BE2C (cell line): ENCODE measurements at regions not wholly inside any gene's neighbourhood (a gene's known extent, or its start where the extent isn't known, plus 50 kb on each side); places are given as distances from the start of the nearest gene placed in this dataset.
A peak's percentile ranks its signal among the peaks of the same experiment; 100 is the strongest.

Experiments
- DNase-seq: peaks from one replicate; pipeline ENCODE4 v3.0.0-alpha.2; 2020
- H3K27me3 ChIP-seq: fragments of 250-450 bp; sonication (Bioruptor Pico); 2 replicates; pipeline ENCODE4 v1.5.1; 2020; ENCODE audit warnings: mild to moderate bottlenecking
- H3K36me3 ChIP-seq: fragments of 250-450 bp; sonication (Bioruptor Pico); 2 replicates; pipeline ENCODE4 v1.5.1; 2020; ENCODE audit warnings: mild to moderate bottlenecking
- H3K4me1 ChIP-seq: fragments of 250-450 bp; sonication (Bioruptor Pico); 2 replicates; pipeline ENCODE4 v1.5.1; 2020
- H3K4me3 ChIP-seq: 2 replicates; pipeline ENCODE4 v1.5.1; 2011; ENCODE audit warnings: low read depth, low read length
- H3K9me3 ChIP-seq: fragments of 250-450 bp; sonication (Bioruptor Pico); 2 replicates; pipeline ENCODE4 v1.5.1; 2020
- CTCF ChIP-seq: IDR thresholded peaks from 2 replicates; pipeline ENCODE4 v1.5.1; 2012; ENCODE audit warnings: mild to moderate bottlenecking, low read depth, low read length

- Histone ChIP-seq H3K36me3 (no peaks in the 10 kb centered on the region), H3K4me3 (no peak overlapping the region), H3K9me3 (no peaks in the 10 kb centered on the region), H3K27me3 (no peaks in the 10 kb centered on the region), H3K4me1 (no peaks in the 10 kb centered on the region)
- no peak for TF ChIP-seq CTCF
- no peak for DNase-seq
These were observed 341.0 kb upstream of the RASGRP1 start for GRCh38 chr15:38905632-38906031.

- no peaks in the 10 kb centered on the region for H3K36me3 ChIP-seq
These were observed 356.4 kb upstream of the RASGRP1 start for GRCh38 chr15:38920966-38921365.

GRCh38 chr15:38921471-38921870 lies 356.9 kb upstream of the RASGRP1 start:
- no peak for DNase-seq
- Histone ChIP-seq H3K36me3 (no peaks in the 10 kb centered on the region), H3K4me3 (no peak overlapping the region), H3K9me3 (no peaks in the 10 kb centered on the region), H3K4me1 (no peaks in the 10 kb centered on the region), H3K27me3 (no peaks in the 10 kb centered on the region)
- no peak for TF ChIP-seq CTCF

More at GRCh38 chr15:38920966-38921365, 356.4 kb upstream of the RASGRP1 start:
- TF ChIP-seq CTCF = no peak
- Histone ChIP-seq H3K27me3 (no peaks in the 10 kb centered on the region), H3K9me3 (no peaks in the 10 kb centered on the region), H3K4me3 (no peak overlapping the region), H3K4me1 (no peaks in the 10 kb centered on the region)
- no peak for DNase-seq

- H3K36me3 ChIP-seq = no peaks in the 10 kb centered on the region
- no peak for TF ChIP-seq CTCF
- no peak for DNase-seq
- no peaks in the 10 kb centered on the region for H3K9me3 ChIP-seq
- no peak overlapping the region for H3K4me3 ChIP-seq
- H3K27me3 ChIP-seq = no peaks in the 10 kb centered on the region
- H3K4me1 ChIP-seq = no peaks in the 10 kb centered on the region
These were observed 363.8 kb upstream of the RASGRP1 start for GRCh38 chr15:38928431-38928830.

GRCh38 chr15:38930851-38931572 lies 366.4 kb upstream of the RASGRP1 start:
- Histone ChIP-seq H3K4me1 (no peaks in the 10 kb centered on the region), H3K36me3 (no peaks in the 10 kb centered on the region), H3K9me3 (no peaks in the 10 kb centered on the region), H3K27me3 (no peaks in the 10 kb centered on the region), H3K4me3 (no peak overlapping the region)
- no peak for DNase-seq
- no peak for TF ChIP-seq CTCF

GRCh38 chr15:38941399-38941953 lies 376.9 kb upstream of the RASGRP1 start:
- Histone ChIP-seq H3K9me3 (no peaks in the 10 kb centered on the region), H3K4me1 (peaks cover 9% of the 10 kb centered on the region), H3K36me3 (no peaks in the 10 kb centered on the region), H3K4me3 (no peak overlapping the region), H3K27me3 (no peaks in the 10 kb centered on the region)
- no peak for TF ChIP-seq CTCF
- peak; percentile 43 for DNase-seq
